ENCODE measurements at regions not wholly inside any gene's neighbourhood (a gene's known extent, or its start where the extent isn't known, plus 50 kb on each side); places are given as distances from the start of the nearest gene placed in this dataset.

DNA sequence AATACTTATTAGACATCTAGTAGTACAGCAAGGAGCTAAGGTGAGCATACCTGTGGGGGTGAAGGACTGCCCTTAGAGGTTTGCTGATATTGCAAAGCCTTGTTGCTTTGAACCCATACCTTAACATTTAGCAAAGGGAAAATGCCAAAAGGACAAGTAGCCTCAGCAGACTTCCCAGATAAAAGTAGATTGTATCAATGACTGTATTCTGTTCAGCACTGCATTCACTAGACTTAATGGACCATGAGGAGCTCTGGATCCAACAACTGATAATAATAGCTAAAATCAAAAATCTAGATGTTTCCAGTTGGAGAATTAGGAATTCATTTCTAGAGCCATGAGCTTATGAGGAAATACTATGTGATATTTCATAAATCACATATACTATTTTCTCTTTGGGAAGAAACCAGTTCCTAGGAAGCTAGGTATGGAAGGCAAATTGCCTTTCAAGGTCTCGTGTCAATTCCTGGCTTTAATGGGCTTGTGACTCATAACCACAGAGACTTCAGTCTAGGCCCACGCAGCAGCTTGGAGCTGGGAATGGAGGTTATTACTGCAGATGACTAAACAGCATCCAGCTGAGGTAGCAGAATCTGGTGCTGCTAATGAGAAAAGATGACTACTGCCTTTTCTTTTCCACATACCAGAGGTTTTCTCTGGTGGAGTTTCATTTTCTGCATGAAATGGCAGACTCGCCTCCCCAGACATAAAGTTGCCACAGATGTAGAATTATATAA is 191.2 kb upstream of the NABP1 start:
- peak in 1 of 2 donors; percentile 21 for DNase-seq (ENCODE audit: low spot score in 2 of 2)
- no peak for TF ChIP-seq POLR2A (IDR thresholded peaks at IDR 0.05)
- TF ChIP-seq CTCF (IDR thresholded peaks at IDR 0.05): no peak
- WGBS, 2 donors: 45 to 47% methylated on average over 3 of the region's 3 CpGs
- no peak overlapping the region for H3K4me3 ChIP-seq (ENCODE audit: low read depth, poor library complexity, severe bottlenecking)
- intact Hi-C loops (cut with DNase I; ENCODE audit: low total_unique reads): no loop called here

GRCh38 chr2:191488135-191488534 is 189.8 kb upstream of the NABP1 start:
- 34 to 40% methylated on average over 7 of the region's 7 CpGs for WGBS, 2 donors
- intact Hi-C loops (cut with DNase I; ENCODE audit: low total_unique reads): no loop called here
- TF ChIP-seq POLR2A (IDR thresholded peaks at IDR 0.05): no peak
- TF ChIP-seq CTCF (IDR thresholded peaks at IDR 0.05): no peak
- DNase-seq (ENCODE audit: low spot score in 2 of 2): no peak
- H3K4me3 ChIP-seq (ENCODE audit: low read depth, poor library complexity, severe bottlenecking): no peak overlapping the region

GRCh38 chr2:191489177-191489576 is 188.8 kb upstream of the NABP1 start:
- 76 to 82% methylated on average over 2 of the region's 2 CpGs for WGBS, 2 donors
- intact Hi-C loops (cut with DNase I; ENCODE audit: low total_unique reads): no loop called here
- H3K4me3 ChIP-seq (ENCODE audit: low read depth, poor library complexity, severe bottlenecking): no peak overlapping the region
- no peak for TF ChIP-seq CTCF (IDR thresholded peaks at IDR 0.05)
- no peak for TF ChIP-seq POLR2A (IDR thresholded peaks at IDR 0.05)
- DNase-seq (ENCODE audit: low spot score in 2 of 2): no peak

DNA sequence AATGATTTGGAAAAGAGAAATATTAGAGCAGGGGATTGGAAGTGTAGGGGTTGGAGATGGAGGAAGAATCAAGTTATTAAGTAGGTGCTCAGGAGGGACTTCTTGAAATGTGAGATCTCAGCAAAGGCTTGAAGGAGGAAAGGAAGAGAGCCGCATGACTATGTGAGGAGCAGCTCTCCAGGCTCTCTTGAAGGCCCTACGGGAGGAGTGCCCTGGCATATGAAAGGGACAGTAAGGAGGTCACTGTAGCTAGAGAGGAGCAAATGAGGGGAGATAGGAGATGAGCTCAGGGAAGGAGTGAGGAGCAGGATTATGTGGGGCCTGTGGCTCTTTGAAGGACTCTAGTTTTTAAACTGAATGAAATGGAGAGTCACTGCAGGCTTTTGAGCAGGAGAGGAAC is 181.1 kb upstream of the NABP1 start:
- no peak for DNase-seq (ENCODE audit: low spot score in 2 of 2)
- no peak overlapping the region for H3K4me3 ChIP-seq (ENCODE audit: low read depth, poor library complexity, severe bottlenecking)
- TF ChIP-seq CTCF (IDR thresholded peaks at IDR 0.05): no peak
- no peak for TF ChIP-seq POLR2A (IDR thresholded peaks at IDR 0.05)
- 90 to 97% methylated on average over 2 of the region's 2 CpGs for WGBS, 2 donors
- intact Hi-C loops (cut with DNase I; ENCODE audit: low total_unique reads): no loop called here

DNA sequence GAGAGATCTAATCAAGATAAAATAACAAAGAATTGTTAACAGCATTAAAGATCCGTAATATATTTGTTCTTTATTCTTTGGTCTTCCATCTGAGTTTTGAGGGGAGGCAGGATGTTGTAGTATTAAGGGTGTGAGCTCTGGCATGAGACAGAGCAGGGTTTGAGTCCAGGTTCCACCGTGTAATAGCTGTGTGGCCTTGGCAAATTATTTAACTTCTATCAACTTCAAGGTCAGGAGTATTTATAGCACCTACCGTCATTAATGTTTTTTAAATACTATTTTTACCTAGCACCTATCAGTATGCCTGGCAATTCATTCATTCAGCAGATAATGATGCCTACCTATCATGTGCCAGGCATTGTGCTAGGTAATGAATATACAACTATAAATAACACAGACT is 180.1 kb upstream of the NABP1 start:
- intact Hi-C loops (cut with DNase I; ENCODE audit: low total_unique reads): no loop called here
- no peak for DNase-seq (ENCODE audit: low spot score in 2 of 2)
- TF ChIP-seq POLR2A (IDR thresholded peaks at IDR 0.05) (no peak), CTCF (IDR thresholded peaks at IDR 0.05) (no peak)
- 45 to 57% methylated on average over 3 of the region's 3 CpGs for WGBS, 2 donors
- no peak overlapping the region for H3K4me3 ChIP-seq (ENCODE audit: low read depth, poor library complexity, severe bottlenecking)

- H3K4me3 ChIP-seq (ENCODE audit: low read depth, poor library complexity, severe bottlenecking): no peak overlapping the region
- no peak for TF ChIP-seq CTCF (IDR thresholded peaks at IDR 0.05)
- TF ChIP-seq POLR2A (IDR thresholded peaks at IDR 0.05): no peak
- 80 to 89% methylated on average over 5 of the region's 5 CpGs for WGBS, 2 donors
- intact Hi-C loops (cut with DNase I; ENCODE audit: low total_unique reads): no loop called here
- no peak for DNase-seq (ENCODE audit: low spot score in 2 of 2)
These were observed 178.9 kb upstream of the NABP1 start for GRCh38 chr2:191499050-191499449.

Measured in lower leg skin (tissue), 4 donors.